ENCODE measurements at regions not wholly inside any gene's neighbourhood (a gene's known extent, or its start where the extent isn't known, plus 50 kb on each side); places are given as distances from the start of the nearest gene placed in this dataset.

GRCh38 chr6:121848523-121849255 is 413.2 kb downstream of the GJA1 start:
- Histone ChIP-seq H3K27ac (ENCODE audit: low read length) (no peak overlapping the region), H3K4me1 (ENCODE audit: control insufficient read depth, insufficient read depth, low read length) (no peaks in the 10 kb centered on the region), H3K27me3 (ENCODE audit: control insufficient read depth, insufficient read depth, low read length) (no peaks in the 10 kb centered on the region), H3K9me3 (replicated peaks; ENCODE audit: control insufficient read depth, low read depth, low read length) (no peaks in the 10 kb centered on the region), H3K4me3 (ENCODE audit: low read length) (no peak overlapping the region), H3K36me3 (ENCODE audit: control insufficient read depth, insufficient read depth, low read length) (no peaks in the 10 kb centered on the region)
- 82% methylated on average over 2 of the region's 6 CpGs for WGBS (ENCODE audit: insufficient coverage)
- DNase-seq = no peak

GRCh38 chr6:121849477-121849876 is 414.0 kb downstream of the GJA1 start:
- Histone ChIP-seq H3K4me1 (ENCODE audit: control insufficient read depth, insufficient read depth, low read length) (no peaks in the 10 kb centered on the region), H3K27me3 (ENCODE audit: control insufficient read depth, insufficient read depth, low read length) (no peaks in the 10 kb centered on the region)
- peak; percentile 62 for DNase-seq

GRCh38 chr6:121851056-121851455 is 415.6 kb downstream of the GJA1 start:
- Histone ChIP-seq H3K36me3 (ENCODE audit: control insufficient read depth, insufficient read depth, low read length) (no peaks in the 10 kb centered on the region), H3K27me3 (ENCODE audit: control insufficient read depth, insufficient read depth, low read length) (no peaks in the 10 kb centered on the region), H3K4me1 (ENCODE audit: control insufficient read depth, insufficient read depth, low read length) (no peaks in the 10 kb centered on the region), H3K27ac (ENCODE audit: low read length) (no peak overlapping the region), H3K9me3 (replicated peaks; ENCODE audit: control insufficient read depth, low read depth, low read length) (no peaks in the 10 kb centered on the region), H3K4me3 (ENCODE audit: low read length) (no peak overlapping the region)
- DNase-seq = no peak
- 54% methylated on average over 1 of the region's 2 CpGs for WGBS (ENCODE audit: insufficient coverage)

More at GRCh38 chr6:121849477-121849876, 414.0 kb downstream of the GJA1 start:
- Histone ChIP-seq H3K4me3 (ENCODE audit: low read length) (no peak overlapping the region), H3K9me3 (replicated peaks; ENCODE audit: control insufficient read depth, low read depth, low read length) (no peaks in the 10 kb centered on the region), H3K27ac (ENCODE audit: low read length) (no peak overlapping the region), H3K36me3 (ENCODE audit: control insufficient read depth, insufficient read depth, low read length) (no peaks in the 10 kb centered on the region)
- WGBS (ENCODE audit: insufficient coverage) = no CpG with 5 or more reads among the region's 5 CpGs

GRCh38 chr6:121853686-121854085 is 418.2 kb downstream of the GJA1 start:
- no peaks in the 10 kb centered on the region for H3K36me3 ChIP-seq (ENCODE audit: control insufficient read depth, insufficient read depth, low read length)
- no peak overlapping the region for H3K4me3 ChIP-seq (ENCODE audit: low read length)
- WGBS (ENCODE audit: insufficient coverage) = 97% methylated on average over 3 of the region's 4 CpGs
- DNase-seq = no peak
- H3K4me1 ChIP-seq (ENCODE audit: control insufficient read depth, insufficient read depth, low read length) = no peaks in the 10 kb centered on the region
- no peaks in the 10 kb centered on the region for H3K27me3 ChIP-seq (ENCODE audit: control insufficient read depth, insufficient read depth, low read length)
- no peak overlapping the region for H3K27ac ChIP-seq (ENCODE audit: low read length)
- no peaks in the 10 kb centered on the region for H3K9me3 ChIP-seq (replicated peaks; ENCODE audit: control insufficient read depth, low read depth, low read length)

DNA sequence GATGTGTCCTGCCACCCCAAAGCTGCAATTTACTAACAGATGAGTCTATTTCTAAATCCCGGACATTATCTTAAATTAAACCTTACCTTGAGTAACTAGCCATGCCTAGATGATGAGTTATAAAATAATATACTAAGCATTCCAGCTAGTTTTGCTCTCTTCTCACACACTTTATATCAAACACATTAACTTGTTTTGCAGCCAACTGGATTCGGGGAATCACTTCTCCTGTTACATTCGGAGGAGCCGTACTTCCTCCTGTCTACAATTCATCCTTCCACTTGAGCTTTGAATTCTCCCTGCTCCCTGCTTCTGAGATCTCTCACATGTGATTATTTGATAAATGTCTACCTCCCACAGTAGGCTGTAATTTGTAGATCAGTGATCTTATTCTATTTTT is 420.1 kb downstream of the GJA1 start:
- Histone ChIP-seq H3K4me1 (ENCODE audit: control insufficient read depth, insufficient read depth, low read length) (peaks cover 2% of the 10 kb centered on the region), H3K4me3 (ENCODE audit: low read length) (no peak overlapping the region), H3K27me3 (ENCODE audit: control insufficient read depth, insufficient read depth, low read length) (no peaks in the 10 kb centered on the region), H3K27ac (ENCODE audit: low read length) (no peak overlapping the region), H3K36me3 (ENCODE audit: control insufficient read depth, insufficient read depth, low read length) (no peaks in the 10 kb centered on the region), H3K9me3 (replicated peaks; ENCODE audit: control insufficient read depth, low read depth, low read length) (no peaks in the 10 kb centered on the region)
- WGBS (ENCODE audit: insufficient coverage) = no CpG with 5 or more reads among the region's 4 CpGs
- peak; percentile 29 for DNase-seq

- no peaks in the 10 kb centered on the region for H3K9me3 ChIP-seq (replicated peaks; ENCODE audit: control insufficient read depth, low read depth, low read length)
- no peak overlapping the region for H3K27ac ChIP-seq (ENCODE audit: low read length)
- H3K27me3 ChIP-seq (ENCODE audit: control insufficient read depth, insufficient read depth, low read length) = no peaks in the 10 kb centered on the region
- H3K36me3 ChIP-seq (ENCODE audit: control insufficient read depth, insufficient read depth, low read length) = no peaks in the 10 kb centered on the region
- no CpG with 5 or more reads among the region's 2 CpGs for WGBS (ENCODE audit: insufficient coverage)
- no peak for DNase-seq
- H3K4me1 ChIP-seq (ENCODE audit: control insufficient read depth, insufficient read depth, low read length) = peaks cover 2% of the 10 kb centered on the region
- H3K4me3 ChIP-seq (ENCODE audit: low read length) = no peak overlapping the region
Measured at GRCh38 chr6:121856296-121856695, 420.9 kb downstream of the GJA1 start.

GRCh38 chr6:121857551-121857950 is 422.1 kb downstream of the GJA1 start:
- Histone ChIP-seq H3K4me3 (ENCODE audit: low read length) (no peak overlapping the region), H3K9me3 (replicated peaks; ENCODE audit: control insufficient read depth, low read depth, low read length) (no peaks in the 10 kb centered on the region), H3K36me3 (ENCODE audit: control insufficient read depth, insufficient read depth, low read length) (no peaks in the 10 kb centered on the region), H3K27me3 (ENCODE audit: control insufficient read depth, insufficient read depth, low read length) (no peaks in the 10 kb centered on the region), H3K27ac (ENCODE audit: low read length) (no peak overlapping the region), H3K4me1 (ENCODE audit: control insufficient read depth, insufficient read depth, low read length) (peaks cover 2% of the 10 kb centered on the region)
- DNase-seq = no peak
- no CpG with 5 or more reads among the region's 2 CpGs for WGBS (ENCODE audit: insufficient coverage)

GRCh38 chr6:121858310-121858709 is 422.9 kb downstream of the GJA1 start:
- H3K4me3 ChIP-seq (ENCODE audit: low read length) = no peak overlapping the region
- H3K9me3 ChIP-seq (replicated peaks; ENCODE audit: control insufficient read depth, low read depth, low read length) = no peaks in the 10 kb centered on the region
- no peak overlapping the region for H3K27ac ChIP-seq (ENCODE audit: low read length)
- H3K36me3 ChIP-seq (ENCODE audit: control insufficient read depth, insufficient read depth, low read length) = no peaks in the 10 kb centered on the region
- DNase-seq = no peak
- H3K4me1 ChIP-seq (ENCODE audit: control insufficient read depth, insufficient read depth, low read length) = peaks cover 2% of the 10 kb centered on the region
- WGBS (ENCODE audit: insufficient coverage) = no CpG with 5 or more reads among the region's 4 CpGs
- H3K27me3 ChIP-seq (ENCODE audit: control insufficient read depth, insufficient read depth, low read length) = no peaks in the 10 kb centered on the region

GRCh38 chr6:121858986-121859385 is 423.5 kb downstream of the GJA1 start:
- DNase-seq = peak; percentile 85

GRCh38 chr6:121865811-121866210 is 430.4 kb downstream of the GJA1 start:
- no peaks in the 10 kb centered on the region for H3K27me3 ChIP-seq (ENCODE audit: control insufficient read depth, insufficient read depth, low read length)
- WGBS (ENCODE audit: insufficient coverage) = no CpG with 5 or more reads among the region's 1 CpG
- no peak overlapping the region for H3K27ac ChIP-seq (ENCODE audit: low read length)
- H3K36me3 ChIP-seq (ENCODE audit: control insufficient read depth, insufficient read depth, low read length) = no peaks in the 10 kb centered on the region
- no peaks in the 10 kb centered on the region for H3K4me1 ChIP-seq (ENCODE audit: control insufficient read depth, insufficient read depth, low read length)
- H3K4me3 ChIP-seq (ENCODE audit: low read length) = no peak overlapping the region
- H3K9me3 ChIP-seq (replicated peaks; ENCODE audit: control insufficient read depth, low read depth, low read length) = no peaks in the 10 kb centered on the region
- DNase-seq = no peak

More at GRCh38 chr6:121858986-121859385, 423.5 kb downstream of the GJA1 start:
- Histone ChIP-seq H3K27me3 (ENCODE audit: control insufficient read depth, insufficient read depth, low read length) (no peaks in the 10 kb centered on the region), H3K9me3 (replicated peaks; ENCODE audit: control insufficient read depth, low read depth, low read length) (no peaks in the 10 kb centered on the region), H3K4me3 (ENCODE audit: low read length) (no peak overlapping the region), H3K27ac (ENCODE audit: low read length) (no peak overlapping the region), H3K4me1 (ENCODE audit: control insufficient read depth, insufficient read depth, low read length) (peaks cover 2% of the 10 kb centered on the region), H3K36me3 (ENCODE audit: control insufficient read depth, insufficient read depth, low read length) (no peaks in the 10 kb centered on the region)
- WGBS (ENCODE audit: insufficient coverage) = no CpG with 5 or more reads among the region's 1 CpG

DNA sequence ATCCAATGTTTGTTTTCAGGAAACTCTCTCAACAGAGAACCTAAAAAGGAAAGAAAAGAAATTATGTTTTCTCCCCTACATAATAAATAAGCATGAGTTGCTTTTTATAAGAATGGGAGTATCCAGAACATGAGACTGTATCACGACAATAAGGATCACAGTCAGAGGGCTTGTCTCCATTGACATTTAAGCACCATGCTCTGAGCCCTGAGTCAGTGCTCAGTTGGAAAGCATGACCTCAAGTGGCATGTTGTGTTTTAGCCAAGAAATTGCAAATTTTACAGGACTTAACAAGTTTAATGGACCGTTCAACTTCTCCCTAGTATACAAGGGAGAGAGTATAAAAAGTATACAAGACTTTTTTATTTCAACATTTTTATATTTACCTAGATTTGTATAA is 431.6 kb downstream of the GJA1 start:
- no peak overlapping the region for H3K27ac ChIP-seq (ENCODE audit: low read length)
- H3K9me3 ChIP-seq (replicated peaks; ENCODE audit: control insufficient read depth, low read depth, low read length) = no peaks in the 10 kb centered on the region
- H3K27me3 ChIP-seq (ENCODE audit: control insufficient read depth, insufficient read depth, low read length) = no peaks in the 10 kb centered on the region
- no peak for DNase-seq
- no peaks in the 10 kb centered on the region for H3K4me1 ChIP-seq (ENCODE audit: control insufficient read depth, insufficient read depth, low read length)
- H3K4me3 ChIP-seq (ENCODE audit: low read length) = no peak overlapping the region
- H3K36me3 ChIP-seq (ENCODE audit: control insufficient read depth, insufficient read depth, low read length) = no peaks in the 10 kb centered on the region
- 57% methylated on average over 1 of the region's 2 CpGs for WGBS (ENCODE audit: insufficient coverage)
